Neutrophil (primary cell): ENCODE measurements at regions not wholly inside any gene's neighbourhood (a gene's known extent, or its start where the extent isn't known, plus 50 kb on each side); places are given as distances from the start of the nearest gene placed in this dataset.

Experiments used
- H3K27ac ChIP-seq: fragments of 200-600 bp; sonication (generic); 2 replicates; pipeline ENCODE4 v1.5.1; 2016; ENCODE audit warnings: mild to moderate bottlenecking, moderate library complexity
- H3K27me3 ChIP-seq: fragments of 200-600 bp; sonication (generic); 2 replicates; pipeline ENCODE4 v1.6.0; 2016; ENCODE audit warnings: mild to moderate bottlenecking
- H3K36me3 ChIP-seq: fragments of 200-600 bp; sonication (generic); 2 replicates; pipeline ENCODE4 v1.5.1; 2017
- H3K4me1 ChIP-seq, 2 experiments: fragments of 200-600 bp in 1 of 2; sonication (generic) in 1 of 2; 1 replicate in 1 of 2; 2 replicates in 1 of 2; pipeline versions ENCODE4 v1.5.1 to v1.6.1; 2013 to 2016; ENCODE audit warnings: low read depth in 1 of 2, low read length in 1 of 2, mild to moderate bottlenecking in 1 of 2, moderate library complexity in 1 of 2; ENCODE audit not compliant: control insufficient read depth in 1 of 2, insufficient read depth in 1 of 2
- H3K4me3 ChIP-seq, 2 experiments: fragments of 200-600 bp in 1 of 2; sonication (generic) in 1 of 2; 1 replicate in 1 of 2; 2 replicates in 1 of 2; pipeline ENCODE4 v1.5.1; 2013 to 2016; ENCODE audit warnings: low read depth in 1 of 2, low read length in 1 of 2, mild to moderate bottlenecking in 1 of 2, moderate library complexity in 1 of 2
- H3K9me3 ChIP-seq: fragments of 200-600 bp; sonication (generic); 2 replicates; pipeline ENCODE4 v1.5.1; 2016
- TF ChIP-seq, protein P1 (sequence below): fragments of 200-600 bp; sonication (generic); IDR thresholded peaks from 2 replicates; pipeline ENCODE4 v1.5.1; 2016; ENCODE audit warnings: antibody characterized with exemption

DNA sequence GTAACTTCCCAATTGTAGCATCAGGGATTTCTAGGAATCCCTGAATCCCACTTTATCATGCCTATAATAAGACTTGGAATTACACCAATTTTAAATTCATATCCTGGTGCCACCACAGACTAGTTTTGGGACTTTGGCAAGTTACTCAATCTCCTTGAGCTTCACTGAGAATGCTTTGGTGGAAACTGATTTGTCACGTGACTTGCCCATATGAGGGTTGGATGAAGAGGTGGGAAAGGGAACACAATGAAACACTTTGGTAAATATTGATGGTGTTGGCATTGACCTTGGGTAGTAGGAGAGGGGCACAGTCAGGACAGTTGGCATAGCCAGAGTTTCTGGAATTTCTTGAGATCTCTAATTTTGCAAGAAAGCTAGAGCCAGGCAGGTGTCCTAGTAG lies 452.2 kb downstream of the SLC4A3 start:
- TF ChIP-seq, protein P1, sequence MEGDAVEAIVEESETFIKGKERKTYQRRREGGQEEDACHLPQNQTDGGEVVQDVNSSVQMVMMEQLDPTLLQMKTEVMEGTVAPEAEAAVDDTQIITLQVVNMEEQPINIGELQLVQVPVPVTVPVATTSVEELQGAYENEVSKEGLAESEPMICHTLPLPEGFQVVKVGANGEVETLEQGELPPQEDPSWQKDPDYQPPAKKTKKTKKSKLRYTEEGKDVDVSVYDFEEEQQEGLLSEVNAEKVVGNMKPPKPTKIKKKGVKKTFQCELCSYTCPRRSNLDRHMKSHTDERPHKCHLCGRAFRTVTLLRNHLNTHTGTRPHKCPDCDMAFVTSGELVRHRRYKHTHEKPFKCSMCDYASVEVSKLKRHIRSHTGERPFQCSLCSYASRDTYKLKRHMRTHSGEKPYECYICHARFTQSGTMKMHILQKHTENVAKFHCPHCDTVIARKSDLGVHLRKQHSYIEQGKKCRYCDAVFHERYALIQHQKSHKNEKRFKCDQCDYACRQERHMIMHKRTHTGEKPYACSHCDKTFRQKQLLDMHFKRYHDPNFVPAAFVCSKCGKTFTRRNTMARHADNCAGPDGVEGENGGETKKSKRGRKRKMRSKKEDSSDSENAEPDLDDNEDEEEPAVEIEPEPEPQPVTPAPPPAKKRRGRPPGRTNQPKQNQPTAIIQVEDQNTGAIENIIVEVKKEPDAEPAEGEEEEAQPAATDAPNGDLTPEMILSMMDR: no peak
- H3K9me3 ChIP-seq: no peaks in the 10 kb centered on the region
- no peaks in the 10 kb centered on the region for H3K27me3 ChIP-seq
- no peak overlapping the region for H3K27ac ChIP-seq
- no peaks in the 10 kb centered on the region for H3K4me1 ChIP-seq
- no peak overlapping the region for H3K4me3 ChIP-seq
- H3K36me3 ChIP-seq: no peaks in the 10 kb centered on the region

DNA sequence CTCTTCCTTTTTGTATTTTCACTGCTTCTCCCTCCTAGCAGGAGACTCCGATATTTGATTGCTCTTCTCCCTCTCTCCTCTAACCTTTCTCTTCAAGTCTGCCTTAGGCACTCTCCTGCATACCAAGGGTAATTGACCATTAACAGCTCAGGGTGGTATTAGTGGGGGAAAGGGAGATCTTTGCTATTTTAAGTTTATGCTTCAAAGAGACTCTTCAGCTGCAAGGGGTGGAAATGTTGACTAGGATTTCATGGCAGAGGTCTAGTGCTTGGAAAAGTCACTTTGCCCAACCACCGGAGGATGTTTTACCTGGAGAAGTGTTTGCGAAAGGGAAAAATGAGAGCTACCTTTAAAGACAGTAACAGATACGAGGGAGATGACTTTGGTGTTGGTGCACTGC lies 453.7 kb downstream of the SLC4A3 start:
- Histone ChIP-seq H3K27me3 (no peaks in the 10 kb centered on the region), H3K9me3 (no peaks in the 10 kb centered on the region), H3K4me3 (no peak overlapping the region), H3K36me3 (no peaks in the 10 kb centered on the region), H3K4me1 (no peaks in the 10 kb centered on the region), H3K27ac (no peak overlapping the region)
- TF ChIP-seq, protein P1: no peak

DNA sequence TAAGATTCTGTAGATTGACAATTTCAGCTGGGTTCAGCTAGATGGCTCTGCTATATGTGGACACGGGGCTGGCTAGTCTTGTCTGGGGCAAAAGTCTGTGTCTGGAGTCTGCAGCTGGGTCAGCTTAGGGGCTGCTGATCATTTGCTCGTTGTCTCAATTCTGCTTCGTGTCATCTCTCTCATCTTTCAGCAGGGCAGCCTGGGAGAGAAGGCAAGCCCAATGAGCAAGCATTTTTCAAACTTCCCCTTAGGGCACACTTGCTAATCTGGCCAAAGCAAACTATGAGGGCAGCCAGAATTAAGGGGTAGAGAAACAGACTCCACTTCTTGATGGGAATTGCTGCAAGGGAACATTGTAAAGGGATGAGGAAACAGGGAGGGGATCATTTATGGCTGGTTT lies 462.6 kb downstream of the SLC4A3 start:
- no peaks in the 10 kb centered on the region for H3K9me3 ChIP-seq
- no peak overlapping the region for H3K4me3 ChIP-seq
- no peaks in the 10 kb centered on the region for H3K4me1 ChIP-seq
- H3K27ac ChIP-seq: no peak overlapping the region
- H3K27me3 ChIP-seq: no peaks in the 10 kb centered on the region
- no peaks in the 10 kb centered on the region for H3K36me3 ChIP-seq
- TF ChIP-seq, protein P1: no peak

DNA sequence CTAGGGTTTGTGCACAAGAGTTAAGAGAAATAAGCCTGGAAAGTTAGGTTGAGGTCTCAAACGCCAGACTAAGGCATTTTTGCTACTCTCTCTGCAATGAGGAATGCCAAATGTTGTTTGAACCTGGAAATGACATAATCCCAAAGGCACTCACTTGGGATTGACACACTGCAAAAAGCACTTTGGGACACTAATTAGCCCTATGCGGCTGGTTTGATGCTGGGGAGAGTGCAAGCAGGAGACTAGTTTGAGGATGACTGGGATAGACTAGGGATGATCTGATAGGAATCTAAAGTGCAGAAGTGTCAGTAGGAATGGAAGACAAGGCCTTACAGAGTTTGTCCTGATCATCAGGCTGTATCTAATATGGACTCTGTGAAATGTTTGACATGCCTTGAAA lies 469.0 kb downstream of the SLC4A3 start:
- H3K27me3 ChIP-seq: no peaks in the 10 kb centered on the region
- H3K27ac ChIP-seq: no peak overlapping the region
- H3K9me3 ChIP-seq: no peaks in the 10 kb centered on the region
- H3K4me3 ChIP-seq: no peak overlapping the region
- no peaks in the 10 kb centered on the region for H3K36me3 ChIP-seq
- no peaks in the 10 kb centered on the region for H3K4me1 ChIP-seq
- TF ChIP-seq, protein P1: no peak

DNA sequence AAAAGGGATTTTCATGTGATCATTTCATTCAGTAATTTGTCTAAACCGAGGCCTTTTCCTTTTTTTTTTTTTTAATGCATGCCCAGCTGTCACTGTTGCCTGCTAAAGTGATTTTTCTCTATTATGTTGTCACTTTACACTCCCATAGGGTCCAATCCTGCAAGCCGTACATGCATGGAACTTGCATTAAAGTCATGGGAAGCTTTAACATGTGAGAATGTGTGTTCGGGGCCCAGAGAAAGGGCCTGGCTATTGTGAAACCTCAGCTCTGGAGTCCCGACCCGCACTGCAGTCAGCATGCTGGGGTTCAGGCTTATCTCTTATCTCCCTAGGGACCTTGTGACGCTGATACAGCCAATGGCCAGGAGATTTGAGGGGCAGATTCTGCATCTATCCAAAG lies 474.6 kb downstream of the SLC4A3 start:
- TF ChIP-seq, protein P1: no peak
- no peaks in the 10 kb centered on the region for H3K27me3 ChIP-seq
- no peaks in the 10 kb centered on the region for H3K9me3 ChIP-seq
- no peak overlapping the region for H3K4me3 ChIP-seq
- H3K4me1 ChIP-seq: no peaks in the 10 kb centered on the region
- H3K27ac ChIP-seq: no peak overlapping the region
- H3K36me3 ChIP-seq: no peaks in the 10 kb centered on the region

DNA sequence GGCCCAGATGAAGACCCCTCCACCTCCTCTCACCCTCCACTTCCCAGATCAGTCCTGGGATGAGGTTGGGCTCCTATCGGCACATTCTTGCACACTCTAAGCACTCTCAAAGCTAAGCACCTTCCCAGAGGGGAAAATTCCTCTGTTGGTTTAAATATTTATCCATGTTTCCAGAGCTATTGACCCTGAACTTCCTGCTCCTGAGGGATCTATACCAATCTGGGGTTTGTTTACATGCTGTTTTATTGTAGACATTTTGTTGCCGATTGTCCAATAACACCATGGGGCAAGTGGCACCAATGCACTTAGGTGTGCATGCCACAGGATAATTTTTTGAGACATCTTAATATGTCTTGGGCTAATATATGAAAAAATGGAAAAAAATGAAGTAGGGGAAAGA lies 476.2 kb downstream of the SLC4A3 start:
- Histone ChIP-seq H3K4me1 (no peaks in the 10 kb centered on the region), H3K4me3 (no peak overlapping the region), H3K27me3 (no peaks in the 10 kb centered on the region), H3K36me3 (no peaks in the 10 kb centered on the region), H3K27ac (no peak overlapping the region), H3K9me3 (no peaks in the 10 kb centered on the region)
- TF ChIP-seq, protein P1: no peak
